Left lung (tissue), 4 donors: ENCODE measurements at regions not wholly inside any gene's neighbourhood (a gene's known extent, or its start where the extent isn't known, plus 50 kb on each side); places are given as distances from the start of the nearest gene placed in this dataset.

Source experiments
- ATAC-seq: fragments of 200-7000 bp; cut with Tn5 transposase; one replicate; pipeline ENCODE4 v1.9.1; 2020; ENCODE audit warnings: moderate library complexity
- DNase-seq, 4 donors: peaks; one replicate each; pipeline ENCODE4 v3.0.0-alpha.2; 2013 to 2020
- H3K27ac ChIP-seq, 2 donors: fragments of 200-600 bp; sonication (generic) in 1 of 2; one replicate each; pipeline versions ENCODE4 v1.5.0 to v1.8.0; 2020 to 2021
- H3K27me3 ChIP-seq, 2 donors: fragments of 200-600 bp; sonication (generic) in 1 of 2; one replicate each; pipeline versions ENCODE4 v1.5.0 to v1.8.0; 2020 to 2021
- H3K36me3 ChIP-seq, 2 donors: fragments of 200-600 bp; sonication (generic) in 1 of 2; one replicate each; pipeline versions ENCODE4 v1.5.0 to v1.8.0; 2020 to 2021
- H3K4me1 ChIP-seq, 2 donors: fragments of 200-600 bp; one replicate each; pipeline ENCODE4 v1.8.0; 2021
- H3K4me3 ChIP-seq, 2 donors: fragments of 200-600 bp; sonication (generic) in 1 of 2; one replicate each; pipeline versions ENCODE4 v1.5.0 to v1.8.0; 2020 to 2021; ENCODE audit warnings: mild to moderate bottlenecking in 1 of 2
- H3K9me3 ChIP-seq, 2 donors: fragments of 200-600 bp; sonication (generic) in 1 of 2; one replicate each; pipeline versions ENCODE4 v1.5.0 to v1.8.0; 2020 to 2021
- CTCF ChIP-seq, 2 donors: fragments of 200-600 bp; sonication (generic) in 1 of 2; IDR thresholded peaks; one replicate each; pipeline versions ENCODE4 v1.5.0 to v1.8.0; 2021; ENCODE audit warnings: antibody characterized with exemption in 2 of 2
- intact Hi-C, 2 donors: fragments of 100-400 bp; cut with DNase I; formaldehyde crosslinking; loops; one replicate each; pipeline versions ENCODE4 v1.11.2 to v1.14.2; 2022
- donor health status: DM: no; HTN: yes; CAD: no.
- donor health status: DM: no; HTN: no; CAD: no.

GRCh38 chr3:166462891-166463470 is 625.8 kb upstream of the BCHE start:
- no peaks in the 10 kb centered on the region for H3K27me3 ChIP-seq
- H3K36me3 ChIP-seq, result no peaks in the 10 kb centered on the region
- intact Hi-C loops, result no loop called here
- no peaks in the 10 kb centered on the region for H3K4me1 ChIP-seq
- no peaks in the 10 kb centered on the region for H3K9me3 ChIP-seq
- no peak for ATAC-seq
- TF ChIP-seq CTCF (IDR thresholded peaks at IDR 0.05), result no peak
- H3K4me3 ChIP-seq, result no peak overlapping the region
- no peak for DNase-seq
- H3K27ac ChIP-seq, result no peak overlapping the region

GRCh38 chr3:166461626-166462025 is 624.4 kb upstream of the BCHE start:
- TF ChIP-seq CTCF (IDR thresholded peaks at IDR 0.05), result no peak
- no peak overlapping the region for H3K4me3 ChIP-seq
- no peak for ATAC-seq
- no peaks in the 10 kb centered on the region for H3K36me3 ChIP-seq
- no peaks in the 10 kb centered on the region for H3K27me3 ChIP-seq
- no peak overlapping the region for H3K27ac ChIP-seq
- H3K4me1 ChIP-seq, result no peaks in the 10 kb centered on the region
- intact Hi-C loops, result no loop called here
- no peak for DNase-seq
- no peaks in the 10 kb centered on the region for H3K9me3 ChIP-seq

- no peaks in the 10 kb centered on the region for H3K4me1 ChIP-seq
- no peak for TF ChIP-seq CTCF (IDR thresholded peaks at IDR 0.05)
- H3K27me3 ChIP-seq, result no peaks in the 10 kb centered on the region
- H3K9me3 ChIP-seq, result no peaks in the 10 kb centered on the region
- intact Hi-C loops, result no loop called here
- no peak overlapping the region for H3K27ac ChIP-seq
- no peak overlapping the region for H3K4me3 ChIP-seq
- DNase-seq, result no peak
- ATAC-seq, result no peak
- H3K36me3 ChIP-seq, result no peaks in the 10 kb centered on the region
These were observed 620.2 kb upstream of the BCHE start for GRCh38 chr3:166457382-166457781.

- no peak overlapping the region for H3K27ac ChIP-seq
- no peaks in the 10 kb centered on the region for H3K27me3 ChIP-seq
- no peak for TF ChIP-seq CTCF (IDR thresholded peaks at IDR 0.05)
- no peaks in the 10 kb centered on the region for H3K4me1 ChIP-seq
- H3K36me3 ChIP-seq, result no peaks in the 10 kb centered on the region
- H3K9me3 ChIP-seq, result no peaks in the 10 kb centered on the region
- intact Hi-C loops, result no loop called here
- DNase-seq (no peak), ATAC-seq (no peak)
- H3K4me3 ChIP-seq, result no peak overlapping the region
These were observed 619.1 kb upstream of the BCHE start for GRCh38 chr3:166456286-166456685.

GRCh38 chr3:166455744-166456143 is 618.5 kb upstream of the BCHE start:
- Histone ChIP-seq H3K27me3 (no peaks in the 10 kb centered on the region), H3K27ac (no peak overlapping the region), H3K36me3 (no peaks in the 10 kb centered on the region), H3K4me1 (no peaks in the 10 kb centered on the region), H3K9me3 (no peaks in the 10 kb centered on the region), H3K4me3 (no peak overlapping the region)
- intact Hi-C loops, result no loop called here
- no peak for TF ChIP-seq CTCF (IDR thresholded peaks at IDR 0.05)
- DNase-seq (no peak), ATAC-seq (no peak)
